ENCODE measurements at regions not wholly inside any gene's neighbourhood (a gene's known extent, or its start where the extent isn't known, plus 50 kb on each side); places are given as distances from the start of the nearest gene placed in this dataset.
"Not testable (repeated sequence)": the region's sequence is repeated elsewhere in the genome, so short reads cannot be mapped to it uniquely, and the experiment has no call there.

DNA sequence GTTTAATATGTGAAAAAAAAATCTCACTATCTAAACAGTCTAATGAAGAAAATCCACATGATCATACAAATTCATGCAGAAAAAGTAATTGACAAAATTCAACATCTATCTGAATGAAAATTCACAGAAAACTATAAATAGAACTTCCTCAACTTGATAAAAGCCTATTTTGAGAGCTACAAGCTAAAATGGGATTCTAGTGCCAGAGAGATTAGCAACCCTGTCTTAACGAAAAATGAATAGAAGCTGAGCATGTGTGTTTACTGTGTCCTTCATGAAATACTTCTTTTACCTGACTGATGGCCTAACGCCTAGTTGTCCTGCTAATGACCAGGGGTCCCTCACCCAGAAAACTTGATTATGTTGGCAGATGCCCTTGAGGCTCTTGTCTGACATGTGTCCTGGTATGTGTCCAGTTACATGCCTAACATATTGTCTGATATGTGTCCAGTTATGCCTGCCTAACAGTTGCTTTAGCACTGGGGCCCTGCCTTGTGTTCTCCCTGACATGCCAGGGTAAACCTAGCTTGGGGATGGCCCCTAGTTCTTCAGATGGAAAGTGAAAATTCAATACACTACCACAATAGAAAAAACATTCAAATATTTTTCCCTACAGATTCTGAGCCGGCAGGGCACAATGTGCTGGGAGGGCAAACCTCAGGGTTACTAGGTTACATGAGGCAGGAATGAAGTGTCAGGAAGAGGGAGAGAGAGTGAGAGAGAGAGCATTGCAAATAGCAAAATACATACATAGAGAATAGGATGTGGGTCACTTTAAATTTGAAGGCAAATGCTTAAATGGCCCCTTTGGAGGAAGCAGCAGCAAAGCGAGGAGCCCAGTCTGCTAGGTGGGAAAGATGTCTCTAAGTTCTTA, 834.0 kb downstream of the CDH11 start:
- no peak for DNase-seq

DNA sequence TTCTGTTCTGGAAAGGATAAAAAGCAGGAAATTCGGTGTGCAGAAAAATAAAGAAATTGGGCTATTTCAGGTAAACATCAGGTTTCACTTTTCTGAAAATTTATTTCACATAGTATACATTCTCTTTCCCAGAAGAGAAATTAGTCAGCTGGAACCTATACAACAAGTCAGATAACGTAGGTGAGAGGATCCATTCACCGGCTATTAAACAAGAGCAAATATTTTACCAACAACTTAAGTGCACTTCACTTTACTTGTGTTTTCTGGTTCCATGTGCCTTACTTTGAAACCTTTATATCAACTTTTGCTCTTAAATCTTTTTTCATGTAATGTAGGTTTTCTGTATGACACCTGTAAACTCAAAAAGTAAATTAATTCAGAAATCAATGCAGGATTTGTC, 839.7 kb downstream of the CDH11 start:
- DNase-seq: no peak

DNA sequence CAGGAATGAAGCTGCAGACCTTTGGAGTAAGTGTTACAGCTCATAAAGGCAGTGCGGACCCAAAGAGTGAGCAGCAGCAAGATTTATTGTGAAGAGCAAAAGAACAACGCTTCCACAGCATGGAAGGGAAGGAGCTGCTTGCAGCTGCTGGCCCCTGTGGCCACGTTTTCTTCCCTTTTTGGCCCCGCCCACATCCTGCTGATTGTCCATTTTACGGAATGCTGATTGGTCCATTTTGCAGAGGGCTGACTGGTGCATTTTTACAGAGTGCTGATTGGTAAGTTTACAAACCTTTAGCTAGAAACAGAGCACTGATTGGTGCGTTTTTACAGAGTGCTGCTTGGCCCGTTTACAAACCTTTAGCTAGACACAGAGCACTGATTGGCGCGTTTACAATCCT, 841.5 kb downstream of the CDH11 start:
- no peak for DNase-seq

DNA sequence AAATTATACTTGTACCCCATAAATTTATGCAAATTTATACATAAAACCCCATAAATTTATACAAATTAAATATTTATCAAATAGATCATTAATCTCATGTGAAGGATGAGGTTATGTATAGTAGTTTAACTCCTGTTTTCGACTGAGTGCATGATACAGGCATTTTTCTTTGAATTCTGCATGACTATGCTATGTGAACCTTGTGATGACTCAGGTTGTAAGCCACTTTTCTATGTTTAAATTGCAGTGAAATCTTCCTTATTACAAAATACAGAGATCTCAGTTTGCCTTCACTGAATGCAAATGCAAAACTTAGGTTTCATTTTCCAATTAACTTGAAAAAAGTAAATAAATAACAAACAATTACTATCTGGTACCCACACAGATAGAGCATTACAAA, 843.7 kb downstream of the CDH11 start:
- no peak for DNase-seq

DNA sequence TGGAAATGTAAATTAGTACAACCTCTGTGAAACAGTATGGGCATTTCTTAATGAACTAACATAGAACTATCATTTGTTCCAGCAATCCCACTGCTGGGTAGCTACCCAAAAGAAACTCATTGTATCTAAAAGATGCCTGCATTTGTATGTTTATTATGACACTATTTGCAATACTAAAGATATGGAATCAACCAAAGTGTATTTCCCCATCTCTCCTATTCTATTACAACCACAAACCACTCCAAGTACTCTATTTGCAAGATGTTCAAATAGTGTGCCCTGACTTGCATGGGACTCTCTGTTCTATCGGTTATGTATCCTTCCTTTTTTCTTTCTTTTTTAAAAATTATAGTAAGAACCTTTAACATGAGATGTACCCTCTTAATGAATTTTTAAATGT, 845.2 kb downstream of the CDH11 start:
- no peak for DNase-seq

DNA sequence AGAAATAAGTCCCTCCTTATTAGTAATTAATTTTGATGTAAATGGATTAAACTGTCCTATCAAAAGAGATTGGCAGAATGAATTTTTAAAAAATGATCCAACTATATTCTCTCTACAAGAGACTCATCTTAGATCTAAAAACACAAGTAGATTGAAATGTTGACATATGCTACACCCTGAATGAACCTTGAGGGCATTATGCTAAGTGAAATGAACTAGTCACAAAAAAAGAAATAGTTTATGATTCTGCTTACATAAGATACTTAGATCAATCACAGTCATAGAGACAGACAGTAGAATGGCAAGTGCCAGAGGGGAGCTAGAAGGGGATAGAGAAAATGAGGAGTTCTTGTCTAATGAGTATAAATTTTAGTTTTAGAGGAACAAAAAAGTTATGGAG, 849.8 kb downstream of the CDH11 start:
- DNase-seq: no peak

DNA sequence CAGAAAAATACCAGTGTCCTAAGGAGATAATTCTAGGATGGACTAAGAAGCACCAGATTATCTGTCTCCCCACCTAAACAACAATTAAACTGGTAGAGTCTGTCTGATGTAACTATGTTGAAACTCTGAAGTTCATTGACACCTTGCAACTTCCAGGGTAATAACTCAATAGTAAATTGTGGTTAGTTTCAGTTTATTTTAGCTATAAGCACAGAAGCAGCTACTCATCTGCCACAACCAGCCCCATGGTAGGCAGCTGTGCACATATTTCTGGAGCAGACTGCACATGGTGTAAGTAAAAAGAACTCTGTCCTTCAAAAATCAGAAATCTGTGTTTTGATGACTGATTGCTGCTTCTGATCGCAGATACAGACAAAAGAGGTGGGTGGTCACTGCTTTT, 852.1 kb downstream of the CDH11 start:
- no peak for DNase-seq

DNA sequence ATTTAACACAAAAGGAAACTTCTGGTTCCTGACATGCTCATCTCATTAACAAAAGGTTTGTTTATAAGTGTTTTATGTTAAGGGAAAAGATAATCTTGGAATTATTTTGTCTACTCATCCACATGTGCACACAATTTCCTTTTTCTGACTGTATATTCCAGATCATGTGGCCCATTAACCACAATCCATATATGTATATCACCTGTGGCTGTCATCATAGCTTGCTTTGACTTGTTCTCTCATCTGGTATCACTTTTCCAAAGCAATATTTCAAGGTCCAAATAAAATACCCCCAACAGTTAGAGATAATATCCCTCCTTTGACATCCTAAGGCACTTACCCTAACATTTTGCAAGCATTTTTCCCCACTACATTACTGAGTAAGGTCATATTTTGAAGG, 856.1 kb downstream of the CDH11 start:
- no peak for DNase-seq

DNA sequence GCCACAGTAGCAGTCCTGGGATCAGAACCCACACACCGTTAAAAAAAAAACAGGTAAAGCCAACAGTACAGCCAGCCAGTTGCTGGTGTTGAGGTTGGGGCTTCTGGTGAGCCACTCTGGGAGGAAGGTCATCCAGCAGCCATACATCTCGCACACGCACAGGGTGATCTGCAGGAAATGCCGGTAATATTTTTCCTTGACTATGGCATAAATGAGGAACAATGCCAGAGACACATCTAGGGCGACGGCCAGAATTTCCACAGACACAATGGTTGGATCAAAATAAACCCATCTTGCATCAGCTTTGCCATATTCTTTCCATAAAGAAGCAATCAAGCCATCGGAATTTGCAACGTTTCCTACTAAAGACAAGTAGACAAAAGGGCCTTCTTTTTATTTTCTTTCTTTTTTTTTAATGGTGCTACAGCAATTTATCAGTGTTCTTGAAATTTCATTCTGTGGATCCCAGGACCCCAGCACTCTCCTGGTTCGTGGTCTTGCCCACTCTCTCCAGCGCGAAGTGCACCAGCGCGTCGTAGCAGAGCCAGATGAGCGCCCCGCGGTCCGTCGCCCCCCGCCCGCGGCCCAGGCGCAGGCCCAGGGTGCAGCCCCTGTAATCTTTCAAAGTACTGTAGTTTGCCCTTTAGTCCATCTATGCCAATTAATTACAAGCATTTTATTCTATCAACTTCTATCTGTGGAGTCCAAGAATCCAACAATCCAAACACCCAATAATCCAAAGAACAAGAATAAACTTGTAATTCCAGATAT, 861.0 kb downstream of the CDH11 start:
- not testable (repeated sequence) for DNase-seq

DNA sequence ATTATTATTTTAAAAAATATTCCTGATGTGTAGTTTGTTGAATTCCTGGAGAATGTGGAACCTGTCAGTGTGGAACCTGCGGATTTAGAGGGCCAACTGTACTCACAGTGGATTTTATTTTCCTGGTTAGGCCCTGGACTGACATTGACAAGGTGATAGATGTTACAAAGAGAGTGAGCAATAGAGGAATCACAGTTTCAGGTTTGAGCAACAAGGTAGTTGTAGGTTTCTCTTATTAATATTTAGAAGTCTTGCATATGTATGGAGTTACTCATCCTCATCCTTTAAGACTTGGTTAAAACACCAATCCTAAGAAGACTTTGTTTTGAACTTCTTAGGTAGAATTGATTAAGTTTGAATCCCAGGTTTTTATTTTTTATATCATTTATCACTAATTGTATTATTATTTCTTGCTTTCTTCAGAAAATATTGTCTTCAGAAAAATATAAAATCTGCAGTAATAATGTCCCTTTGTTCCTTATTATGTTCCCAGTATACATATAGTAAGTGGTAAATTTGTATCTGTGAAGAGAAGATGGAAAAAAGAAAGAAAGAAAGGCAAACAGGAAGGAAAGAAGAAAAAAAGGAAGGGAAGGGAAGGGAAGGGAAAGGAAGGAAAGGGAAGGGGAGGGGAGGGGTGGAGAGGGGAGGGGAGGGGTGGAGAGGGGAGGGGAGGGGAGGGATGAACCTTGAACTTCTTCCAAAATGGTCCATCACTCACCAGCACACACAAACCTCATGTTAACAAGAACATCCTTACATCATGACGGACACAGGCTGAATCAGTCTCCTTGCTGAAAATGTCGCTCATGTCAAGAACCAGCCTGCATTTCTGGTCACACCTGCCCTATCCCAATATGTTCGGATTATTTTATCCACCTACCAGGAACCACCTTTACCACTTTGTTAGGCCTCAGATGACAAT, 867.2 kb downstream of the CDH11 start:
- DNase-seq: no peak

DNA sequence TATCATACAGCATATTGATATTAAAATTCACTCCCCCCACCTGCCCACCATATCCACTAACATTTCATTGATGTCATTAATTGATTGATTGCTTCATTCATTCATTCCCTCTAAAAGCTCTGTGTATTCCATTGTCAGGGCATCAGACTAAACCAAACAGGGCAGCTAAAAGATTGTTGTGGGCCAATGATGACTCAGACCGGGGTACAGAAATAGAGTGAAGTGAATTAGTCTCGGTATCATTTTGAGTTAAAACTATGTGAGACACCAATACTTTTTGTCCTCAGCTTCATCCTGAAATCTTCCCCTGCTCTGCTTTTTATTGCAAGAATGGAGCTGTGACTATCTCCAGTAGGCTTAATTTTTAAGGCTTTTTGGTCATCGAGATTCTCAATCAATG, 868.3 kb downstream of the CDH11 start:
- no peak for DNase-seq

DNA sequence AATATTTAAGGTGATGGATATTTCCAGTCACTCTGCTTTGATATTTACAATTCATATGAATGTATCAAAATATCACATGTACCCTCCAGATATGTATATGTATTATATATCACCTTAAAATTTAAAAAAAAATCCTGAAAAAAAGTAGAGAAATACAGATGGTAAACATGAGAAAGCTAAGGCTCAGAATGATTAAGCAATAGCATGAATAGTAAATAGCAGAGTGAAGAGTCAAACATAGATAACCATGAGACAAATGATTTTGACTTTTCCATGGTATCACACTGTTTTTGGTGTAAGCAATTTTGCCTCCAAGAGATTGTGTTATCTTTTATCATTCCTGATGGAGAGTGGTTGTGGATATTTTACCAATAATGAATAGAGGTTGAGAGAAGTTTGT, 868.8 kb downstream of the CDH11 start:
- DNase-seq: no peak

DNA sequence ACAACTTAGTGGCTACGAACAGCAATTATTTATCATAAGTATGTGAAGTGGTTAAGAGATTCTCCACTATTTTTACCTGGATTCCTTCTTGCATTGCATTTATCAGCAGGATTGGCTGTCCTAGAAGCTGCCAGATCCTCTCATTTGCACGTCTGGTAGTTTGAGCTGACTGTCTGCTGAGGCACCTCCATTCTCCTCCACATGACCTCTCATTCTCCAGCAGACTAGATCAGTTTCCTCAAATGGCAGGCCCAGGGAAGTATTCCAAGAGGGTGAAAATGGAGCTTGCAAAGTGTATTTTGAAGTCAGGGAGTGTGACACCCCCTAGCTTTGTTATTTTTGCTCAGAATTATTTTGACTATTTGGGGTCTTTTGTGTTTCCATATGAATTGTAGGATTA, 870.1 kb downstream of the CDH11 start:
- DNase-seq: no peak

DNA sequence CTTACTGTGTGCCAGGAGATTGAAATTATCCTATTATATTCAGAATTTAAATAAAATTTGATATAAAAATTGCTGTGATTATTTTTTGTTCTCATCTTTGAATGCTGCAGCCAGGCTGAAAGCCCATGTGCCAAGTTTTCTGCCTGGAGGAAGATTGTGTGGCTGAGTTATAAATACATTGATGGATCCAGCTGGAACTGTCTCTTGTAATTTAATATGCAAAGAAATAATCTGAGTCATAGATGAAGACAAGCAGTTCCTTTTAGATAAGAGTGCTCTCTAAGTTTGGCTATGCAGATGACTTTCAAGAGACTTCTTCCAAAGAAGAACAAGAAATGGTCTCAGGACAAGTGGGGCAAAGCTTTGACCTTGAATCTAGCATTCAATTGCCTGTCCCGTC, 871.0 kb downstream of the CDH11 start:
- DNase-seq: no peak

DNA sequence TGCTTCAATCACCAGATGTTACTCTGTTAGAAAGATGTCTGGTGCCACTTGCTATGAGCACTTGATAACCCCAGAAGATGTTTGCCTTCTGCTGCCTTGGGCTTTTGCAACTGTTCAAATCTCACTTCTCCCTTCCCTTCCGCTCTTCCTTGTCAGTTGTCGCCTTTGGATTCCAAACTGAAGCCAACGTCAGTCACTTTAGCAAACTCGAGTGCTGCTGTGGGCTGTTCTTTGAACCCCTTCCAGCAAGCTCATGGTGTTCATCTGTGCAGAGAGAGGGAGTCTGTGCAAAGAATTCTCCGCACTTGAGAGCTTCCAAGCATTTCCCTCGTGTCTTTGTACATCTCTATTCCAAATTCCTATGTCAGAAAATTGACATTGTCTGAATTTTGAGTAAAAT, 879.4 kb downstream of the CDH11 start:
- DNase-seq: no peak

DNA sequence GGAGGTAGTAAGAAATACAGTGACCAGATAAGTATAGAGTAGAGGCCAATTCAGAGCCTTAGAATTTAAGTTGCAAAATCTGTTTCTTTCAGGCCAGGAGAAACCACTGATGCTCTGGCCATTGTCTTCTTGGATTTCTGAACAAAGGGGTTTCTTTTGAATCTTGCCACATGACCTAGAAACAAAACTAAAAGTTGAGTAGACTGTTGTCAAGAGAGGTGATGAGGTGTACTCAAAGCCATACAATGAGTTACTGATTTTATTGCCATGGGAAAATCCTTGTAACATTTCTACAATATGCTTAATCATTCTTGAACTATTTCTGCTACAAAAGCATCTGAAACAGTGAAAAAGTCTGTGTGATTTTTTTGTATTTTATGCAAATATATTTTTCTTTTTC, 881.3 kb downstream of the CDH11 start:
- no peak for DNase-seq

DNA sequence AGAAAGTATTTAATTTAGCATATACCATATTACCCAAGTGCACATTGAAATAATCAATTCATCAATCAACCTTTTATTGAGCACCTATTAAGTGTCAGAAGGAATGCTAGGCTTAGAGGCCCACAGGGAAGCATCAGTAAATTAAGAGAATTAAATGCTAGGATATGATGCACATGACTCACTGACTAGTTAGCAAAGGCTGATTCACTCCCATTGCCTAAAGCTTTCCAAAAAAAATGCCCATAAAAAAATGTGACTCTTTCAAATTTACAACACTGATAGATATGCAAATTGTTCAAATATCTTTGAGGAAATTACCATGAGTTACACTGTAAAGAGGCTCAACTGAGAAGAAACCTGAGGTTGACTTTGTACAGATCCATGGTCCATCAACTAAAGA, 883.3 kb downstream of the CDH11 start:
- no peak for DNase-seq

DNA sequence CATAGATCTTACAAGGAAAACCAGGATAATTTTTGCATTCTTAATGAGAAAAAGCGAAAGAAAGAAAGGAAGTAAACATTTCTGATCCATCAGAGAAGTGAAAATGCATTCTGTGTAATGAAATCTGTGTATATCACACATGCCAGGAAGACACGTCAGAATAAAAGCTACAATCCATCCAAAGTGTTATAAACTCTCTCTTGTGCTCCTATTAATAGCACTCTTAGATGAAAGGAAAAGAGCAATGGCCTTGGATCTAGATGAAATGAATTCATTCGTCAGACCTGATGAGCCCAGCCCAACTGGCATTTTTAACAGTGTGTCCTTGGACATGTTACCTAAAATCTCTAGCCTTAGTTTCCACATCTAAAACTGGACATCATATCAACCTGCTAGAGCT, 885.5 kb downstream of the CDH11 start:
- no peak for DNase-seq

DNA sequence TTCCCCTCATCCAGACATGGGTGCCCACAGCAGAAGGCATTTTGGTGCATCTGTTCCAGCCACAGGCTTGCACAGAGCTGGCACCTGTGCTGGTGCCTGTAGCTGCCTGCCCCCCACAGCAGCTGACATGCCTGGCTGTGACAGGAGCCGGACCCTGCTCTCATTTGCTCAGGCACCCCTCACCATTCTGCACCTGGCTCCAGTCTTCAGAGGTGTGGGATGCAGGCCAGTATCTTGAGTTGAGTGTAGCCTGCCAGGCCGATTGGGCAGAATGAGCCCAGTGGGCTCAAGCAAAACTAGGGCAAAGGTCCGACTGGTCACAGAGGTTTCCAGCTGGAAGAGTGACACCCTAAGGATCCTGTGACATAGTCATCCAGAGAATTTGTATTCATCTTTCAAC, 887.7 kb downstream of the CDH11 start:
- no peak for DNase-seq

DNA sequence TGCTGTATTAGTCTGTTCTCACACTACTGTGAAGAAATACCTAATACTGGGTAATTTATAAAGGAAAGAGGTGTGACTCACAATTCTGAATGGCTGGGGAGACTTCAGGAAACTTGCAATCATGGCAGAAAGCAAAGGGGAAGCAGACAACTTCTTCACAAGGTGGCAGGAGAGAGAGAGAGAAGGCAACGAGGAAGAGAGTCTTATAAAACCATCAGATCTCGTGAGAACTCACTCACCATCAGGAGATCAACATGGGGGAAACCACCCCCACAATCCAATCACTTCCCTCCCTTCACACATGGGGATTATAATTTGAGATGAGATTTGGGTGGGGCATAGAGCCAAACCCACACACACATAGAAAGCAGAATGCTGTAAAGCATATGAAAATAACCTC, 896.2 kb downstream of the CDH11 start:
- no peak for DNase-seq

DNA sequence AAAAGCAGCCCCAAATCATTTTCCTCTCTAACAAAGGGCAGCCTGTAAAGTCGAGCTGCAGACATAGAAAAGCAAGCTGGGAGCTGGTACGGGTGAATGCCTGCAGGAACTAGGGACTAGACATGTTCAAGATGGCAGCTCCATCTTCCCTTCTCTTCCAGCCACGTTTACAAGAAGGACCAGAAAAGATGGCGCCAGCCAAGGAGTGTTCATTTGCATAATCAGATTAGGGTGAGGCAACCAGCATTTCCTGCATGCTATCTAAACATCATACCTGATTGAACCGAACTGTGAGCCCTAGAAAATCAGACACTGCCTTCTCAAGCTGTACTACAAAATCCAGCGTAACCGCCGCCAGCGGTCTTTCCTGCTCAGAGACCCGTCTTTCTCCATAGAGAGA, 896.8 kb downstream of the CDH11 start:
- DNase-seq: no peak

DNA sequence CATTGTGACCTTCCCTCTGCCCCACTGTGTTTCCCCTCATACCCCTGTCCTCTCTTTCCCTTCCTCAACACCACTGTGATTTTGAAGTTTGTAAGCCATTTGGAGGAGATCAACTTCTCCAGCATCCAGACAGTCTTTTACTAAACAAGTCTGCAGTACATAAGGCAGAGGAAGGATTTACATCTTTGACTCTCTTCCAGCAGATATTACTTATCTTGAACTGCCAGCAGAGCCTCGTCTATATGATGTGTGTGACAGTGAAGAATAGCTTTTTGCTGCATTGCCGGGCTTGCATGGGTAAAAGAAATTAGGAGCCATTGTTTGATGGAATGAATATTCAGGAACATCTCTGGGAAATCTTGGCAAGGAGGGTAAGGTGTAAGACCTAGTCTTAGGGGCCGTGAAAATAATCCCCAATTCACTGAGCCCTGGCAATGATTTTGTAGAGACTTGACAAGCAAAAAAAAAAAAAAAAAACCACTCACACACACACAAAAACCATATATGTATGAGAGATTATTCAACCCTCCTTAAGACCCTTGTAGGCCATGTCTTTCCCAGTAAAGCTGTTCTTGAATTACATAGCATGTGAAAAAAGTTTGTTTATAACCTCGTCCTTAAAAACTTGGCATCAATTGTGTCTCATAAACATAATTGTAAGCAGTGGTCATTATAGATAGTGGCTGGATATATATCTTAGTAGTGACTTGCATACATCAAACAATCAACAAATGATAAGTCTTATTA, 903.9 kb downstream of the CDH11 start:
- DNase-seq: no peak

DNA sequence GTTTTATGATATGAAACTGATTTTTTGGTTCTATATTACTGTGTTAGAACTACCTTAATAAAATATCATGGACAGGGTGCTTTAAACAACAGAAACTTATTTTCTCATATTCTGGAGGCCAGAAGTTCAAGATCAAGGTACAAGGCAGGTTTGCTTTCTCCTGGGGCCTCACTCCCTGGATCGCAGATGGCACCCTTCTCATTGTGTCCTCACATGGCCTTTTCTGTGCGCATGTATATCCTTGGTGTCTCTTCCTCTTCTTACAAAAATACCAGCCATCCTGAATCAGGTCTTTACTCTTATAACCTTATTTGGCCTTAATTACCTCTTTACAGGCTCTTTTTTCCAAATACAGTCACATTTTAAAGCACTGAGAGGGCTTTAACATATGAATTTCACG, 906.1 kb downstream of the CDH11 start:
- DNase-seq: no peak

Data from SHP77 treated with DMSO at 0.1 percent for 48 hours (cell line).